Spleen (tissue), 7 donors: ENCODE measurements at regions not wholly inside any gene's neighbourhood (a gene's known extent, or its start where the extent isn't known, plus 50 kb on each side); places are given as distances from the start of the nearest gene placed in this dataset.

ENCODE experiments used
- POLR2A ChIP-seq, 3 donors: fragments of 450-650 bp; IDR thresholded peaks; one replicate each; pipeline ENCODE4 v1.5.1; 2017; ENCODE audit warnings: antibody characterized with exemption in 3 of 3, mild to moderate bottlenecking in 1 of 3
- POLR2AphosphoS5 ChIP-seq, 3 donors: sonication (generic); formaldehyde crosslinking; IDR thresholded peaks; one replicate each; pipeline ENCODE4 v1.5.1; 2017; ENCODE audit warnings: antibody characterized with exemption in 3 of 3
- TF ChIP-seq, protein P1 (sequence below), 11 experiments: fragments of 200-600 bp in 7 of 11; fragments of 450-650 bp in 4 of 11; sonication (generic) in 4 of 11; IDR thresholded peaks in 8 of 11; conservative IDR thresholded peaks in 3 of 11; 1 replicate in 7 of 11; 2 replicates in 4 of 11; pipeline versions ENCODE4 v1.4.0 to v1.8.0; 2016 to 2021; ENCODE audit warnings: antibody characterized with exemption in 11 of 11, inconsistent platforms in 4 of 11, mild to moderate bottlenecking in 1 of 11
- donor health status: DM: no; HTN: no; CAD: no; lungs with moderate emphysema.
- donor health status: DM: no; HTN: no; CAD: no.
- donor health status: DM: no; HTN: no; CAD: no.

DNA sequence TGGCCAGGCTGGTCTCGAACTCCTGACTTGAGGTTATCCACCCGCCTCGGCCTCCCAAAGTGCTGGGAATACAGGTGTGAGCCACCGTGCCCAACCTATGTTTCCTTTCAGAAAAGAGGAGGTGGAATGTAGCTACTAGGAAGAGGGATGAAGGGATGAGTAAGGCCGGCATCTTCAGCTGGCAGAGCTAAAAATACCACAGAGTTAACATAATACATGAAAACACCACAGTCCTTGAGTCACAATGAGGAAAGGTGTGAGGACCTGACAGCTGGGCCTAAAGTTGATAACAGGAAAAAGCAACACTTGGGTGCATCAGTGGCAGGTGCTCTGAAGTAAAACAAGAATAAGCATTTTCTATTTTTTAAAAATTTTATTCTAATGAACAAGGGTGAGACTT, 392.2 kb downstream of the DIPK2A start:
- TF ChIP-seq, protein P1, sequence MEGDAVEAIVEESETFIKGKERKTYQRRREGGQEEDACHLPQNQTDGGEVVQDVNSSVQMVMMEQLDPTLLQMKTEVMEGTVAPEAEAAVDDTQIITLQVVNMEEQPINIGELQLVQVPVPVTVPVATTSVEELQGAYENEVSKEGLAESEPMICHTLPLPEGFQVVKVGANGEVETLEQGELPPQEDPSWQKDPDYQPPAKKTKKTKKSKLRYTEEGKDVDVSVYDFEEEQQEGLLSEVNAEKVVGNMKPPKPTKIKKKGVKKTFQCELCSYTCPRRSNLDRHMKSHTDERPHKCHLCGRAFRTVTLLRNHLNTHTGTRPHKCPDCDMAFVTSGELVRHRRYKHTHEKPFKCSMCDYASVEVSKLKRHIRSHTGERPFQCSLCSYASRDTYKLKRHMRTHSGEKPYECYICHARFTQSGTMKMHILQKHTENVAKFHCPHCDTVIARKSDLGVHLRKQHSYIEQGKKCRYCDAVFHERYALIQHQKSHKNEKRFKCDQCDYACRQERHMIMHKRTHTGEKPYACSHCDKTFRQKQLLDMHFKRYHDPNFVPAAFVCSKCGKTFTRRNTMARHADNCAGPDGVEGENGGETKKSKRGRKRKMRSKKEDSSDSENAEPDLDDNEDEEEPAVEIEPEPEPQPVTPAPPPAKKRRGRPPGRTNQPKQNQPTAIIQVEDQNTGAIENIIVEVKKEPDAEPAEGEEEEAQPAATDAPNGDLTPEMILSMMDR (IDR thresholded peaks at IDR 0.05 in 8 of 11, conservative IDR thresholded peaks at IDR 0.05 in 3 of 11): no peak
- TF ChIP-seq POLR2AphosphoS5 (IDR thresholded peaks at IDR 0.05) (no peak), POLR2A (IDR thresholded peaks at IDR 0.05) (no peak)
